SK-N-SH (cell line): ENCODE measurements at regions not wholly inside any gene's neighbourhood (a gene's known extent, or its start where the extent isn't known, plus 50 kb on each side); places are given as distances from the start of the nearest gene placed in this dataset.

ENCODE experiments used
- CTCF ChIA-PET: fragments of 300-600, 350-600 bp; formaldehyde crosslinking; extraction: SDS; loops from one replicate; lab custom pipeline; 2021; lab: Yijun Ruan, JAX
- POLR2A ChIA-PET: fragments of 350-600 bp; sonication (Branson Sonifier 250); formaldehyde crosslinking; extraction: SDS; loops from one replicate; lab custom pipeline; 2020; ENCODE audit warnings: antibody characterized with exemption, inconsistent platforms; lab: Yijun Ruan, JAX
- DNase-seq: peaks from one replicate; pipeline ENCODE4 v3.0.0; 2012
- H2AFZ ChIP-seq: fragments of 200-600 bp; sonication (generic); 2 replicates; pipeline ENCODE4 v1.8.1; 2016; ENCODE audit warnings: antibody characterized with exemption, mild to moderate bottlenecking, low read depth
- H3F3A ChIP-seq: fragments of 200-600 bp; sonication (generic); replicated peaks from 2 replicates; pipeline ENCODE3; 2016; ENCODE audit warnings: antibody characterized with exemption, mild to moderate bottlenecking; ENCODE audit not compliant: insufficient read depth
- H3K27ac ChIP-seq, 2 experiments: fragments of 200-500 bp in 1 of 2; fragments of 200-600 bp in 1 of 2; sonication (Bioruptor generic) in 1 of 2; sonication (generic), shearing (Covaris generic) in 1 of 2; 2 replicates each; pipeline versions ENCODE4 v1.5.1 to v1.6.1; 2014 to 2016; ENCODE audit warnings: low read depth in 2 of 2, inconsistent platforms in 1 of 2, low read length in 1 of 2, mild to moderate bottlenecking in 1 of 2, mixed read lengths in 1 of 2
- H3K27me3 ChIP-seq: fragments of 200-600 bp; sonication (generic), shearing (Covaris generic); 2 replicates; pipeline ENCODE4 v1.6.1; 2016; ENCODE audit warnings: mixed run types; ENCODE audit not compliant: insufficient read depth
- H3K36me3 ChIP-seq, 2 experiments: fragments of 200-500 bp in 1 of 2; fragments of 200-600 bp in 1 of 2; sonication (Bioruptor generic) in 1 of 2; sonication (generic) in 1 of 2; replicated peaks in 1 of 2; 2 replicates each; pipeline versions ENCODE3 to v1.5.1; 2014 to 2016; ENCODE audit warnings: low read length in 1 of 2, mild to moderate bottlenecking in 1 of 2; ENCODE audit not compliant: insufficient read depth in 2 of 2, control insufficient read depth in 1 of 2
- H3K4me1 ChIP-seq, 2 experiments: fragments of 200-500 bp in 1 of 2; fragments of 200-600 bp in 1 of 2; sonication (Bioruptor generic) in 1 of 2; sonication (generic), shearing (Covaris generic) in 1 of 2; 2 replicates each; pipeline versions ENCODE4 v1.5.1 to v1.6.1; 2014 to 2016; ENCODE audit warnings: low read depth in 1 of 2, low read length in 1 of 2, mixed run types in 1 of 2; ENCODE audit not compliant: insufficient read depth in 2 of 2, control insufficient read depth in 1 of 2
- H3K4me2 ChIP-seq: fragments of 200-600 bp; sonication (generic), shearing (Covaris generic); 2 replicates; pipeline ENCODE4 v1.6.1; 2017; ENCODE audit warnings: mixed run types
- H3K4me3 ChIP-seq, 2 experiments: fragments of 200-500 bp in 1 of 2; fragments of 200-600 bp in 1 of 2; sonication (Bioruptor generic) in 1 of 2; sonication (generic), shearing (Covaris generic) in 1 of 2; 2 replicates each; pipeline versions ENCODE4 v1.5.1 to v1.8.1; 2014 to 2016; ENCODE audit warnings: low read depth in 2 of 2, inconsistent platforms in 1 of 2, low read length in 1 of 2, mild to moderate bottlenecking in 1 of 2, mixed read lengths in 1 of 2, moderate library complexity in 1 of 2
- H3K79me2 ChIP-seq: fragments of 200-600 bp; sonication (generic); 2 replicates; pipeline ENCODE4 v1.8.1; 2017; ENCODE audit warnings: mild to moderate bottlenecking; ENCODE audit not compliant: insufficient read depth
- H3K9ac ChIP-seq: fragments of 200-600 bp; sonication (generic); 2 replicates; pipeline ENCODE4 v1.6.1; 2017; ENCODE audit warnings: mixed run types
- H3K9me2 ChIP-seq: fragments of 200-600 bp; sonication (generic); 2 replicates; pipeline ENCODE4 v1.6.1; 2017; ENCODE audit warnings: mixed run types
- H3K9me3 ChIP-seq: fragments of 200-600 bp; sonication (generic); 2 replicates; pipeline ENCODE4 v1.6.1; 2017; ENCODE audit warnings: mixed run types, mild to moderate bottlenecking, moderate library complexity
- H4K20me1 ChIP-seq: fragments of 200-600 bp; sonication (generic); 2 replicates; pipeline ENCODE4 v1.6.1; 2017; ENCODE audit warnings: mild to moderate bottlenecking, mixed run types; ENCODE audit not compliant: insufficient read depth
- CTCF ChIP-seq: fragments of 200-600 bp; sonication (generic); IDR thresholded peaks from 2 replicates; pipeline ENCODE4 v1.6.1; 2017; ENCODE audit warnings: antibody characterized with exemption, mild to moderate bottlenecking, moderate library complexity
- ELF1 ChIP-seq: IDR thresholded peaks from 2 replicates; pipeline ENCODE4 v1.4.0; 2012
- FOXJ3 ChIP-seq: sonication (generic); formaldehyde crosslinking; IDR thresholded peaks from 2 replicates; pipeline ENCODE4 v1.5.1; 2020; ENCODE audit warnings: mild to moderate bottlenecking, missing genetic modification reagents
- FOXM1 ChIP-seq: IDR thresholded peaks from 2 replicates; pipeline ENCODE4 v1.4.0; 2012; ENCODE audit warnings: low read depth, mild to moderate bottlenecking
- GATA2 ChIP-seq: sonication (generic); formaldehyde crosslinking; IDR thresholded peaks from 2 replicates; pipeline ENCODE4 v1.5.0; 2020; ENCODE audit warnings: mild to moderate bottlenecking, missing genetic modification reagents
- IRF3 ChIP-seq: fragments of 150-350 bp; IDR thresholded peaks from 2 replicates; pipeline ENCODE4 v1.6.1; 2016; ENCODE audit warnings: mild to moderate bottlenecking, low read depth, low read length
- MEF2A ChIP-seq: IDR thresholded peaks from 2 replicates; pipeline ENCODE4 v1.4.0; 2012; ENCODE audit warnings: low read depth, borderline replicate concordance
- NRF1 ChIP-seq: IDR thresholded peaks from 2 replicates; pipeline ENCODE4 v1.6.1; 2012; ENCODE audit warnings: low read depth, mild to moderate bottlenecking, low read length
- PBX3 ChIP-seq: IDR thresholded peaks from 2 replicates; pipeline ENCODE4; 2012
- RAD21 ChIP-seq: IDR thresholded peaks from 2 replicates; pipeline ENCODE4 v1.6.1; 2012; ENCODE audit warnings: mild to moderate bottlenecking, low read length
- REST ChIP-seq: IDR thresholded peaks from 2 replicates; pipeline ENCODE4 v1.6.1; 2012; ENCODE audit warnings: mild to moderate bottlenecking, low read depth, low read length, moderate library complexity
- RFX5 ChIP-seq: IDR thresholded peaks from 2 replicates; pipeline ENCODE4 v1.6.1; 2012; ENCODE audit warnings: mild to moderate bottlenecking, improper control_type of control experiment, low read length
- RXRA ChIP-seq: IDR thresholded peaks from 2 replicates; pipeline ENCODE4 v1.4.0; 2012; ENCODE audit warnings: low read depth, mild to moderate bottlenecking, borderline replicate concordance
- TAF1 ChIP-seq: IDR thresholded peaks from 2 replicates; pipeline ENCODE4 v1.6.1; 2012; ENCODE audit warnings: low read depth, mild to moderate bottlenecking, low read length, moderate library complexity, borderline replicate concordance
- TCF12 ChIP-seq: IDR thresholded peaks from 2 replicates; pipeline ENCODE4 v1.4.0; 2012
- USF2 ChIP-seq: fragments of 150-350 bp; IDR thresholded peaks from 2 replicates; pipeline ENCODE4 v1.6.1; 2017; ENCODE audit warnings: antibody characterized with exemption, low read length, low read depth, borderline replicate concordance
- YY1 ChIP-seq: IDR thresholded peaks from 2 replicates; pipeline ENCODE4 v1.4.0; 2012; ENCODE audit warnings: low read depth, mild to moderate bottlenecking
- WGBS: methylation state at CpG from one replicate; pipeline ENCODE4 v1.1.6; 2017; ENCODE audit warnings: low lambda C conversion rate; 5-methylcytosine and 5-hydroxymethylcytosine counted together

DNA sequence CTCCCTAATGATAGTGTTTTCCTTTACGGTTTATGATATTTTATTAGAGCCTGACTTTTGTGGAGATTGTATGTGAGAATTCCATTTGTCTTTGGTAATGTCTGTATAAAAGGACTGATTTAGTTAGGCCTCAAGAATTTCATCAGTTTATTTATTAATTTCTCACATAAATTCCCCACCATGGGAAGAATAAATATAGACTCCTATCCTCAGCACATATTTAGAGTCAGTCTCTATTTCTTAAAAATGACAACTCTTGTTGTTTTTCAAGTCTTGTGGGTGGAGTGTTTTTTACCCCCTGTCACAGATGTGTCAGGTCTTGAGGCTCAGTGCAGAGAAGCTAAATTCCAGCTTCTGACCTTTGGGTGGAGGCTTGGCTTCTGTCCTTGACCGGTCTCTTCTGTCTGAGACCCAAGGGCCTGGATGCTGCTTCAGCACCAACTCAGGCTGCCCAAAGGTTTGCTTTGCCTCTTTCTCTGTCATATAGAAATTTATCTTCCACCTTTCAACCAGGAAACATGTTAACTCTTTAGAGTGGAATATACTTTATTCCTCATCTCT lies 117.3 kb upstream of the INHBA start:
- Histone ChIP-seq H4K20me1 (no peaks in the 10 kb centered on the region), H3F3A (peaks cover 6% of the 10 kb centered on the region), H3K4me1 (peaks cover 0 to 34% of the 10 kb centered on the region in 2 experiments; a peak in 1 of 4 replicates), H3K4me2 (no peak overlapping the region), H2AFZ (no peak overlapping the region), H3K9ac (no peak overlapping the region), H3K79me2 (no peaks in the 10 kb centered on the region), H3K4me3 (no peak overlapping the region), H3K27ac (no peak overlapping the region), H3K27me3 (no peaks in the 10 kb centered on the region), H3K9me2 (no peaks in the 10 kb centered on the region), H3K36me3 (peaks cover 0 to 3% of the 10 kb centered on the region in 2 experiments), H3K9me3 (peaks cover 16% of the 10 kb centered on the region; the same call in 1 of the 2 replicates)
- TF ChIP-seq PBX3 (no peak), FOXM1 (no peak), FOXJ3 (CRISPR knock-in tag) (no peak), TCF12 (no peak), REST (no peak), ELF1 (no peak), USF2 (no peak), CTCF (no peak), GATA2 (CRISPR knock-in tag) (no peak), RAD21 (no peak), TAF1 (no peak), MEF2A (no peak), RFX5 (no peak), NRF1 (no peak), IRF3 (no peak), RXRA (no peak), YY1 (no peak)
- WGBS: 47% methylated on average over 2 of the region's 2 CpGs
- DNase-seq: no peak
- POLR2A ChIA-PET: no interaction called here
- CTCF ChIA-PET: no interaction called here
